ENCODE measurements at regions not wholly inside any gene's neighbourhood (a gene's known extent, or its start where the extent isn't known, plus 50 kb on each side); places are given as distances from the start of the nearest gene placed in this dataset.

GRCh38 chr15:35857567-35858226 lies 311.7 kb upstream of the DPH6 start:
- peak; percentile 48 for DNase-seq (ENCODE audit: low spot score)

DNA sequence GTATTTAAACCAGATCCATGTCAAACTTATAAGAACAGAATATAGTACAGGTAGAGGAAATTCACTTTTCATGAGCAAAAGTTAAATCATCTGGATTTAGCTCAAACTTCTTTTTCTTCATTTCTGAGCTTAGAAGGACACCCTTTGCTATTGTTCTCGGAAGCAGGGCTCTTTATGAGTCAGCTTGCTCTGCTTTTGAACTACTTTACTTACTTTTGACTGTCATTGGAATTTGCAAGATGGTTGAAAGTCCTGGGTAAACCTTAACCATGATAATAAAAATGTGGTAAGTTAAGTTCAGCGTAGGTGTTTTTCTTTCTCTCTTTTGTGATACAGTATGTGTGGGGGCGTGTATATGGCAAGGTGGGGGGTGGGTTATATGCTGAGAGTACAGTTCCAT lies 312.7 kb upstream of the DPH6 start:
- no peak for DNase-seq (ENCODE audit: low spot score)

GRCh38 chr15:35863655-35864054 lies 317.7 kb upstream of the DPH6 start:
- DNase-seq (ENCODE audit: low spot score), result no peak

DNA sequence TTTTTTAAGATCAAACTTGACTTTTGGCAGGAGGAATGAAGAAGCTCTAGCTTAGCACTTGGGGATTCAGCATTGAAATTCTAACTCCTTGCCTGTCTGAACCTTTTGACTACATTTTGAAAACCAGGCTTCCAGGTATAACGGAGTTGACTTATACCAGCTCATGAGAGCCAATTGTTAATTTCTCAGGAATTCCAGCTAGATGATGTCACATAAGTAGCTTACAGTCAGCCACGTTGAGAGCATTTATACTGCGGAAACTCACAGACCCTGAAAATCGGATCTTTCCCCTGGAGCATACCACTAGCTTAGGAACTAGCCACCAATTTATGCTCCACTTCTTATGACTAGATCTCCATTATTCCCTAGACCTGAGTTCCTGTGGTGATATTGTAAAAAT lies 321.4 kb upstream of the DPH6 start:
- DNase-seq (ENCODE audit: low spot score), result no peak

DNA sequence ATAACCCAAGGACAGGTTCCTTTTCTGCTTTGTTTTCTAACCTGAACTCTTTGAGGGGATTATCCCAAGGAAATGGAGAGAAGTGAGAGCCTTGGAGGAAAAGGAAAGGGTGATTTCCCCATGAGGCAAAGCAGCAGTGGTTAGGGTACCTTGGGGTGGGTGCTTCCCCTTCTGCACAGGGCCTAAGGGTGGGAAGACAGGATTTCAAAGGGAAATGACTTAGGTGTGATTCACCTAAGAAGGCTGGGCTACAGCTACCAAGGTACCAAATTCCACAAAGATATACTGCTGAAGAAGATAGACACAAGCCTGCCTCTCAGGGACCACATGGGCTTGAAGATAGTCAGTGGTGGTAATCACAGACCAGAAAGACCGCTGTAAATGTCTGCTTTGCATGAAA lies 325.3 kb upstream of the DPH6 start:
- DNase-seq (ENCODE audit: low spot score), result no peak

DNA sequence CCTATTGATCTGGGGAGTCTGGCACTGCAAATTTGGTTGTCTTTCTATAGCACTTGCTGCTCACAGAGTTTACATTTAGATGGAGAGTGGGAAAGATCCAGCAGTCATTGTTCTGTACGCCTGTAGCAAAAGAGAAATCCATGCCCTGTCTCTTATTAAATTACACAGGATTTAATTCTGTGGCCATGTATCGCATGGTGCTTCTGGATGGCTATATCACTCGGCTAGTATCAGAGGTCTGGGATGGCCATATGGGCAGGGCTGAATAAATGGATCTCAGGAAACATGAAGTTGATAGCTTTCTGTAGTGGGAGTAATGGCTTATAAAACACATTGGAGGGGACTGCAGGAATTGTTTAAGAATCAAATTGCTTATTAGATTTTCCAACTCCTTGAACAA lies 325.8 kb upstream of the DPH6 start:
- DNase-seq (ENCODE audit: low spot score), result no peak

GRCh38 chr15:35872577-35872976 lies 326.6 kb upstream of the DPH6 start:
- DNase-seq (ENCODE audit: low spot score), result no peak

DNA sequence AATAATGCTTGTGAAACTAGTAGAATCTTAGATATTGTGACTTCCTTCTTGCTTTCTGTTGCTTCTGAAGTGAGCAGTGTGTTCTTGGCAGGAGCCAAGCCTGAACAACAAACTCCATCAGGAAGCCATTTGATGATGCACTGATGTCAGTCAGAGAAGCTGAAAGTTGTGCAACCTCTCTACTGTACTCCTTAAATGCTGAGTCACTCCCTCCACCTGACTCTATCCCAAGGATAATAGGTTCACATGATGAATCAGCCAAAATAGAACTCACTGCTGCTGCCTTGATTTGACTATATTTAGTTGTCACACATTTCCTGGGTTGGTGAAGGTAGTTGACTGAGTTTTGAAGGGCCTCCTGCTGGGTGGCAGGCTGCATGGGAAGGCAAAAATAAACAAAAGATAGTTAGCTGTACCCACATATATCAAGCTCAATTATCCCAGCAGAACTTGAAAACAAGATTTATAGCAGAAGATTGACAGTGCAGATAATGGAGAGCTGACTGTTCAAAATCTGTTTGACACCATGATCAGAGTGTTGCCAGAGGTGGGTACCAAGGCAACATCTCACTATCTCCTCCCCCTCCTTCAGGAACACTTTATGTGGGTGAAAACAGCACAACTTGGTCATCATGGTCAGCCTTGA lies 328.4 kb upstream of the DPH6 start:
- DNase-seq (ENCODE audit: low spot score), result no peak

- DNase-seq (ENCODE audit: low spot score), result no peak
Measured at GRCh38 chr15:35876762-35877161, 330.8 kb upstream of the DPH6 start.

GRCh38 chr15:35880896-35881295 lies 334.9 kb upstream of the DPH6 start:
- DNase-seq (ENCODE audit: low spot score), result no peak

DNA sequence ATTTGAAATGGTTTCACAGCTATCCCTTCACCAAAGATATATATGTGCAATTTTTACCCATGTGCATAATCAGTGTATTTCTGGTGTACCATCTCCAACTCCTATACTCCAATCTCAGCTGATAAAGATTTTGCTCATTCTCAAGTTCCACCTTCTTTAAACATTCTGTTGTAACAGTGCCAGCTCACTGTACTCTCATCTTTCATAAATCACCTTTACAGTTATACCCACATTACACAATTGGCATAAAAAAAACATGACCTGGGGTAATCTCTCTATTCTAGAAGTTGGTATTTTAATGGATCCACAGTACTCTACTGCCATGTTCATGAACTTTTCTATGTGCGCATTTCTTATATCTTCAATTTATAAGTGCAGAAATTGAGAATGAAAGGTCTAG lies 339.9 kb upstream of the DPH6 start:
- DNase-seq (ENCODE audit: low spot score), result no peak

GRCh38 chr15:35886765-35887164 lies 340.8 kb upstream of the DPH6 start:
- no peak for DNase-seq (ENCODE audit: low spot score)

DNA sequence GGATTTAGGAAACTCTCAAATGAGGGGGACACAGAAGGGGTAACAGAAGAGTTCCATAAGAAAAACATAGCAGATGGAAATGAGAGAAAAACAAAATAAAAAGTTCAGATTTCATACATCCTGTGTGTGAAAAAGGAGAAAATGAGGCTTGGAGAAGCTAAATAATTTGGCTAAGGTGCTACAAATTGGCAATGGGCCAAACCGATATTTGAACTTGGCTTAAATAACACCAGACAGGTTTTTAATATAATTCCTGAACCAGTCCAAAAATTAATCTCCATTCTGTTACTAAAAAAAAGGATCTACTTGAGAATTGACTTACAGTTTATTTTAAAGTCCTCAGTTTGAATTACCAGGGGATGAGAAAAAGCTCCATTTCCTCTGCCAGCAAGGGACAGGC lies 342.9 kb upstream of the DPH6 start:
- no peak for DNase-seq (ENCODE audit: low spot score)

DNA sequence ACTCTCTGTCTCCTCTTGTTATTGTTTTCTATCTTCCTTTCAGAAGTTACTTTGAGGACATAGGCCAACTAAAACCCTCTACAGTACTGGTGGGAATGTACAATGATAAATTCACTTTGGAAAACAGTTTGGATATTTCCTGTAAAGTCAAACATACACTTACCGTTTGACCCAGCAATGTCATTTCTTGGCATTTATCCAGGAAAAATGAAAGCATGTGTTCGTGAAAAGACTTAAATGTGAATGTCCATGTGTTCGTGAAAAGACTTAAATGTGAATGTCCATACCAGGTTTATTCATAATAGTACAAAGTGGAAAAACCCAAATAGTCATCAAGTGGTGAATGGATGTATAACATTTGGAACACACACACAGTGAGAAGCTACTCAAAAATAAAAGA lies 361.5 kb upstream of the DPH6 start:
- DNase-seq (ENCODE audit: low spot score), result no peak

GRCh38 chr15:35909414-35909813 lies 363.4 kb upstream of the DPH6 start:
- no peak for DNase-seq (ENCODE audit: low spot score)

GRCh38 chr15:35910227-35910626 lies 364.3 kb upstream of the DPH6 start:
- DNase-seq (ENCODE audit: low spot score), result no peak

DNA sequence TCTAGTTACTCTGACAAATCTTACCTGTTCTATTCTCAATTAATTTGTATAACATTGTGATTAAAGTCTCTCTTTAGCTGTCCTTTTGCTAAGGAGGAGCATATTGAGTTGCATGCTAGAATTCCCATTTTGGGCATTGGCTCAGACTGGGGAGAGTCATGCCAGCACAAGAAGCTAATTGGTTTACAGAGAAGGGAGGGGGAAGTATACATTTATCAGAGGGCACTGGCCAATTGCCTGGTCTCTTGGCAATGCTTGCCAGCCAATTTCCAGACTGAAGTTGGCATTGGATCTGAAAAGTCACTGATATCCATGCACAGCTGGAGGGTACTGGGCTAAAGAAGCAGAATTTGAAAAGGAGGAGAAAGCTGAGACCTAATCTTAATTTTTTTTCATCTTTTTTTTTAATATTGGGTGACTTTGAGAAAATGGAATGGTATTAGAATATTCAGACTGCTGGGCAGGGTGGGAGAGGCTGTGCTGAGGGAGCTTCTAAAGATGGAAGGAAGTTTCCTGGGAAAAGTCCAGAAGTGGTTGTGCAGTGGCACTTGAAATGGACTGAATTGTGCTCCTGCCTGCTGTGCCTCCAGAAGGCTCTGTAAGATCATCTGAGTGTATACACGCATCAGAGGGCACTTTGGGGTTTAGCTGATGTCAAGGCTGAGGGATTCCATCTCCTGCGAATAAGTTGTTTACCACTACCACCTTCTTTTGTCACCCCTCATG lies 365.2 kb upstream of the DPH6 start:
- DNase-seq (ENCODE audit: low spot score), result no peak

DNA sequence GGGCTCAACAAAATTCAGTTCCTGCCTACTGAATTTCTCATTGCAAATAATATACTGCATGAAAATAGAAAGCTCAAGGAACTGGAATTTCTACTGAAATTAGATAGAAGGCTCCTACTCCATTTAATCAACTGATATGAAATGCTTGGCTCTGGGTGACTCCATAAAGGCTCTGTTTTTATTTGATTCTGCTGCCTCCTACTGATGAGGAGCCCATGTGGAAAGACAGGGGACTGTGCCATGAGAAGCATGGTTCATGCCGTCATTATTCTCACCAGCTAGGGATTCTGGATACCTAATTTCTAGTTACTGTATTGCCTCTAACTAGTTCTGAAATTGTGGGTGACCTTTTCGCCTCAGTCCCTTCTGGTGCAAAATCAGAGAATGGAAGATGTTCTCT lies 366.2 kb upstream of the DPH6 start:
- no peak for DNase-seq (ENCODE audit: low spot score)

DNA sequence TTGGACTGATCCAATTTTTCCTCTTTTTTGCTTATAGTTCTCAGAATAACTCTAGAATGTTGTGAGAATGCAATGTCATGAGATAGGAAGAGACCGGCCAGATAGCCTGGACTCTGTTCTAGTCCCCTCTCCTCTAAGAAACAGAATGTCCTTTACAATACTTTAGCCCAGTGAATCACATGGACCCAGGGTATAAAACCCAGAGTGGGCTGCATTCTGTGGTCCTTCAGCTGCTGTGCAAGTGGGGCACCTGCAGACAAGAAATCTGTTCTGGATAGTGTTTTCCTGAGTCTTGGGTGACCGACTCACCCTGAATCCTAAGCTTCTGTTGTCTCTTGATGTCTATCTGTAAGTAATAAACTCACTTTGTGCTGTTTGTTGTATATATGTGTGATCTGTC lies 368.6 kb upstream of the DPH6 start:
- no peak for DNase-seq (ENCODE audit: low spot score)

DNA sequence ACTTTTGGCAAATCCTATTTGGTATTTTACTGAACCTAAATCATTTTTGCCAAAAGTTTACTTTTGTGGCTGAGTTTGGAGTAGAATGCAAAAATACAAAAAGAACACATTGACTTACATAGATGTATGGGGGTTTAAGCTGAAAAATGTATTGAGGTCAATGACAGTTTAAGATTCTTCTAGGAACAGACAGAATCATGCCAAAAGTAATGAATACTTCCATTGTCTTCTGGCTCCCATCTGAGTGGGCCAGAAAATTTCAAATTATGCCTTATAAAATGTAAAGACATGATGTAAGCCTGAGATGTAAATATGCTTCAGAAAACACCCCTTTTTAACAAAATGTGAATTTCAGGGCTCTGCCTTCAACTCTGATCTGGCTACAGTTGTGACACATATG lies 375.1 kb upstream of the DPH6 start:
- DNase-seq (ENCODE audit: low spot score), result no peak

GRCh38 chr15:35925275-35926006 lies 379.5 kb upstream of the DPH6 start:
- DNase-seq (ENCODE audit: low spot score), result no peak

GRCh38 chr15:35926007-35926380 lies 380.0 kb upstream of the DPH6 start:
- no peak for DNase-seq (ENCODE audit: low spot score)

DNA sequence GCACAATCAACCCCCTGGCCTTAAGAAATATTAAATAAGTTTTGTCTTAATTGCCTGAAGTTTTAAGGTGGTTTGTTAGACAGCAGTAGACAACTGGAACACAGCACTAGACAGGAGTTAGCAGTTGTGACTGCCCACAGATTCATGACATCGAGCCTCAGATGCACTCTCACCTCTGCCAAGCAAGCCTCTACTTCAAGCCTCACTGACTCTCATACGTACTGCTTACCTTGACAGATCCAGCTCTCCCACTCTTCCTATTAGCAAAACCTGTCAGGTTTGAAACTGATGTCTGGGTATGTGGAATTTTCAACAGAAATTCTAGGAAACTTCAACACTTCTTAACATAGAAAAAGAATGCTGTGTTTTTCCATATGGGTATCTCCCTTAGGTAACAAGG lies 382.9 kb upstream of the DPH6 start:
- DNase-seq (ENCODE audit: low spot score), result no peak
